ENCODE measurements at regions not wholly inside any gene's neighbourhood (a gene's known extent, or its start where the extent isn't known, plus 50 kb on each side); places are given as distances from the start of the nearest gene placed in this dataset.

DNA sequence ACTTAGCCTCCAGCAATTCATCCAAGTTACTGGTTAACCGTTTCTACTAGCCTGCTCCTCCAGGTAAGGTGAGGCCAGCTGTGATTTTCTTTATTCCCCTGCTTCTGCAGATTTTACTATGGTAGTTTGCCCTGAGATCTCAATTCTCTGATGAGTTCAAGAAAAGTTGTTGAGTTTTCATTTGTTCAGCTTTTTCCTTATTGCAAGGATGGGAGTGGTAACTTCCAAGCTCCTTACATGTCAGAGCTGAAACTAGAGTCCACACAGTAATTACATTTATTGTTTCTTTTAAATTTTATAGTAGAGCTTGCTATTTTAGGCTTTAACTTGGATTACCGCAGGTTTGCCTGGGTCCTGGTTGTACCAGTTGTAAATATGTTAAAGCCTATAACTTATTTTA lies 76.9 kb upstream of the ZRANB2 start:
- BruUV-seq (replicated peaks): no TSS peak
- no peak overlapping the region for H3K9ac ChIP-seq (ENCODE audit: insufficient read depth in 1 of 2, low read depth in 2 of 2, low read length in 2 of 2)

GRCh38 chr1:71157151-71157550 lies 76.3 kb upstream of the ZRANB2 start:
- Histone ChIP-seq H3K9me1 (ENCODE audit: control insufficient read depth, insufficient read depth, low read length) (no peaks in the 10 kb centered on the region), H3K36me3 (ENCODE audit: control insufficient read depth, insufficient read depth, low read length) (no peaks in the 10 kb centered on the region), H3K4me3 (no peak overlapping the region), H3K27me3 (ENCODE audit: control insufficient read depth in 2 of 2, insufficient read depth in 2 of 2, low read length in 2 of 2) (no peaks in the 10 kb centered on the region), H3K27ac (ENCODE audit: extremely low read depth, low read depth, low read length) (no peak overlapping the region), H3K79me2 (ENCODE audit: control insufficient read depth, insufficient read depth, low read length) (no peaks in the 10 kb centered on the region), H3K4me1 (replicated peaks in 1 of 2; ENCODE audit: control insufficient read depth in 2 of 2, insufficient read depth in 2 of 2, low read length in 2 of 2) (no peaks in the 10 kb centered on the region), H2AFZ (ENCODE audit: low read depth, low read length) (no peak overlapping the region), H3K4me2 (ENCODE audit: insufficient read depth, low read length) (no peak overlapping the region), H4K20me1 (replicated peaks; ENCODE audit: control insufficient read depth, insufficient read depth, low read length) (no peaks in the 10 kb centered on the region), H3K9ac (ENCODE audit: insufficient read depth in 1 of 2, low read depth in 2 of 2, low read length in 2 of 2) (no peak overlapping the region), H3K9me3 (replicated peaks; ENCODE audit: control insufficient read depth, insufficient read depth, low read depth, low read length) (no peaks in the 10 kb centered on the region)
- FAIRE-seq (no peak), ATAC-seq (no peak), DNase-seq (ENCODE audit: extremely low read depth in 1 of 4, low spot score in 3 of 4) (no peak)
- in situ Hi-C loops (cut with MboI): no loop called here
- BruUV-seq (replicated peaks): no TSS peak
- CTCF ChIA-PET (ENCODE audit: low intra/inter-chr PET ratio): no interaction called here
- intact Hi-C loops (cut with micrococcal nuclease): no loop called here
- POLR2A ChIA-PET: no interaction called here
- WGBS (ENCODE audit: insufficient coverage, low coverage, missing lambda C conversion rate): 0% methylated on average over 5 of the region's 5 CpGs
- TF ChIP-seq RBM14 (IDR thresholded peaks at IDR 0.05; ENCODE audit: borderline replicate concordance, insufficient read depth, low read depth, low read length): no peak
- no peak for TF ChIP-seq THAP7 (CRISPR knock-in tag; IDR thresholded peaks at IDR 0.05)
- TF ChIP-seq IRF2 (CRISPR knock-in tag; IDR thresholded peaks at IDR 0.05): no peak
- TF ChIP-seq BRCA1 (IDR thresholded peaks at IDR 0.05): no peak
- no peak for TF ChIP-seq BRCA1 (CRISPR knock-in tag; IDR thresholded peaks at IDR 0.05)

More for the DNA sequence above, 76.9 kb upstream of the ZRANB2 start:
- H3K4me2 ChIP-seq (ENCODE audit: insufficient read depth, low read length): no peak overlapping the region
- TF ChIP-seq SIN3A (IDR thresholded peaks at IDR 0.05; ENCODE audit: borderline replicate concordance in 2 of 2, control insufficient read depth in 1 of 2, low read depth in 2 of 2, low read length in 2 of 2) (no peak), ZBTB9 (CRISPR knock-in tag; IDR thresholded peaks at IDR 0.05) (no peak), ZKSCAN8 (CRISPR knock-in tag; IDR thresholded peaks at IDR 0.05) (no peak), ARID2 (IDR thresholded peaks at IDR 0.05) (no peak), NCOA4 (IDR thresholded peaks at IDR 0.05; ENCODE audit: partially characterized antibody) (no peak), TEAD1 (CRISPR knock-in tag; IDR thresholded peaks at IDR 0.05) (no peak), SREBF1 (IDR thresholded peaks at IDR 0.05; ENCODE audit: borderline replicate concordance, low read depth, low read length) (no peak)
- WGBS (ENCODE audit: insufficient coverage, low coverage, missing lambda C conversion rate): 0% methylated on average over 2 of the region's 2 CpGs
- H3K27ac ChIP-seq (ENCODE audit: extremely low read depth, low read depth, low read length): no peak overlapping the region
- ChIA-PET POLR2A (no interaction called here), CTCF (ENCODE audit: low intra/inter-chr PET ratio) (no interaction called here)
- no peaks in the 10 kb centered on the region for H3K9me3 ChIP-seq (replicated peaks; ENCODE audit: control insufficient read depth, insufficient read depth, low read depth, low read length)
- H3K4me3 ChIP-seq: no peak overlapping the region
- H4K20me1 ChIP-seq (replicated peaks; ENCODE audit: control insufficient read depth, insufficient read depth, low read length): no peaks in the 10 kb centered on the region
- H3K79me2 ChIP-seq (ENCODE audit: control insufficient read depth, insufficient read depth, low read length): no peaks in the 10 kb centered on the region
- FAIRE-seq: no peak
- H3K9me1 ChIP-seq (ENCODE audit: control insufficient read depth, insufficient read depth, low read length): no peaks in the 10 kb centered on the region
- H3K36me3 ChIP-seq (ENCODE audit: control insufficient read depth, insufficient read depth, low read length): no peaks in the 10 kb centered on the region
- no peaks in the 10 kb centered on the region for H3K27me3 ChIP-seq (ENCODE audit: control insufficient read depth in 2 of 2, insufficient read depth in 2 of 2, low read length in 2 of 2)
- in situ Hi-C loops (cut with MboI): no loop called here
- intact Hi-C loops (cut with micrococcal nuclease): no loop called here
- no peak for ATAC-seq
- H3K4me1 ChIP-seq (replicated peaks in 1 of 2; ENCODE audit: control insufficient read depth in 2 of 2, insufficient read depth in 2 of 2, low read length in 2 of 2): no peaks in the 10 kb centered on the region
- no peak overlapping the region for H2AFZ ChIP-seq (ENCODE audit: low read depth, low read length)
- no peak for DNase-seq (ENCODE audit: extremely low read depth in 1 of 4, low spot score in 3 of 4)
